Left ventricle myocardium inferior (tissue), 1 donor: ENCODE measurements at regions not wholly inside any gene's neighbourhood (a gene's known extent, or its start where the extent isn't known, plus 50 kb on each side); places are given as distances from the start of the nearest gene placed in this dataset.

Experiments
- DNase-seq: peaks from one replicate; pipeline ENCODE4 v3.0.0-alpha.2; 2020
- H3K27ac ChIP-seq: fragments of 200-600 bp; replicated peaks from 2 replicates; pipeline ENCODE4 v1.8.0; 2021
- H3K27me3 ChIP-seq: fragments of 200-600 bp; 2 replicates; pipeline ENCODE4 v1.8.0; 2021; ENCODE audit warnings: low read depth
- H3K36me3 ChIP-seq: fragments of 200-600 bp; 2 replicates; pipeline ENCODE4 v1.8.0; 2021
- H3K4me1 ChIP-seq: fragments of 200-600 bp; 2 replicates; pipeline ENCODE4 v1.8.0; 2021
- H3K4me3 ChIP-seq: fragments of 200-600 bp; 2 replicates; pipeline ENCODE4 v1.8.0; 2021; ENCODE audit warnings: mild to moderate bottlenecking, moderate library complexity
- H3K9me3 ChIP-seq: fragments of 200-600 bp; replicated peaks from 2 replicates; pipeline ENCODE4 v1.8.0; 2021
- CTCF ChIP-seq: fragments of 200-600 bp; IDR thresholded peaks from 2 replicates; pipeline ENCODE4 v1.8.0; 2021; ENCODE audit warnings: antibody characterized with exemption, mild to moderate bottlenecking, borderline replicate concordance
- intact Hi-C: fragments of 100-400 bp; cut with micrococcal nuclease; formaldehyde crosslinking; loops from one replicate; pipeline ENCODE4 v1.11.0; 2022
- donor health status: DM: no; HTN: yes; CAD: no; lungs with severe emphysema.

GRCh38 chr3:28900301-28900700, 380.6 kb upstream of the RBMS3 start:
- no peak for DNase-seq
- no peaks in the 10 kb centered on the region for H3K9me3 ChIP-seq
- no peaks in the 10 kb centered on the region for H3K36me3 ChIP-seq
- intact Hi-C loops, result no loop called here
- no peaks in the 10 kb centered on the region for H3K27me3 ChIP-seq
- H3K27ac ChIP-seq, result no peak overlapping the region
- H3K4me3 ChIP-seq, result no peak overlapping the region
- H3K4me1 ChIP-seq, result peaks cover 6% of the 10 kb centered on the region
- no peak for TF ChIP-seq CTCF

- no peak for DNase-seq
These were observed 379.9 kb upstream of the RBMS3 start for GRCh38 chr3:28901018-28901417.

GRCh38 chr3:28903171-28903601, 377.7 kb upstream of the RBMS3 start:
- Histone ChIP-seq H3K9me3 (no peaks in the 10 kb centered on the region), H3K27me3 (no peaks in the 10 kb centered on the region), H3K36me3 (no peaks in the 10 kb centered on the region), H3K4me1 (peaks cover 6% of the 10 kb centered on the region), H3K4me3 (no peak overlapping the region), H3K27ac (no peak overlapping the region)
- TF ChIP-seq CTCF, result no peak
- intact Hi-C loops, result no loop called here
- DNase-seq, result no peak

More at GRCh38 chr3:28901018-28901417, 379.9 kb upstream of the RBMS3 start:
- no peak for TF ChIP-seq CTCF
- Histone ChIP-seq H3K9me3 (no peaks in the 10 kb centered on the region), H3K4me1 (peaks cover 6% of the 10 kb centered on the region), H3K36me3 (no peaks in the 10 kb centered on the region), H3K4me3 (no peak overlapping the region), H3K27me3 (no peaks in the 10 kb centered on the region), H3K27ac (no peak overlapping the region)
- intact Hi-C loops, result no loop called here

DNA sequence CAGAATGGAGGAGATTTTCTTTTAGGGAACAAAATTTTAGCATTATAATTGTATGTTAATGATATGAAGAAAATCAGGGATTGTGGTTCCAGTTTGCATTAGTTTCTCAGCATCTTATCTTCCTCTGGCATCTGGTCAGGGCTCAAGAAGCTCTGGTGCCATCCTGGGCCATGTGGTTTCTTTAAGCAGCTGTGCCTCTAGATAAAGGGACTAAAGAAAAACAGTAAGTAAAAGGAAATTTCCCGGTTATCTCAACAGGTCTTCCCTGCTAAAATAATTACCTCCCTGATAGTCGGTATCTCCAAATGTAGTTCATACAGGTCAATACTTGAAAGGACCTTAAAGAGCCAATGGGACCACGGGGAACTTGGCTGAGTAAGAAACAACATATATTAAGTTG, 375.1 kb upstream of the RBMS3 start:
- intact Hi-C loops, result no loop called here
- Histone ChIP-seq H3K36me3 (no peaks in the 10 kb centered on the region), H3K27me3 (no peaks in the 10 kb centered on the region), H3K4me3 (no peak overlapping the region), H3K27ac (no peak overlapping the region), H3K4me1 (peaks cover 6% of the 10 kb centered on the region), H3K9me3 (no peaks in the 10 kb centered on the region)
- no peak for TF ChIP-seq CTCF
- DNase-seq, result no peak

GRCh38 chr3:28906561-28907310, 374.1 kb upstream of the RBMS3 start:
- TF ChIP-seq CTCF, result no peak
- Histone ChIP-seq H3K4me3 (no peak overlapping the region), H3K4me1 (no peaks in the 10 kb centered on the region), H3K27ac (no peak overlapping the region), H3K36me3 (no peaks in the 10 kb centered on the region), H3K9me3 (no peaks in the 10 kb centered on the region), H3K27me3 (no peaks in the 10 kb centered on the region)
- no peak for DNase-seq
- intact Hi-C loops, result no loop called here
